GM12873 (cell line): ENCODE measurements at regions not wholly inside any gene's neighbourhood (a gene's known extent, or its start where the extent isn't known, plus 50 kb on each side); places are given as distances from the start of the nearest gene placed in this dataset.

Source experiments
- CTCF ChIP-seq: IDR thresholded peaks from 2 replicates; pipeline ENCODE4 v1.5.1; 2012; ENCODE audit warnings: low read depth, mild to moderate bottlenecking, moderate library complexity, low read length, control low read depth; ENCODE audit not compliant: insufficient read depth; ENCODE audit errors: missing control alignments

DNA sequence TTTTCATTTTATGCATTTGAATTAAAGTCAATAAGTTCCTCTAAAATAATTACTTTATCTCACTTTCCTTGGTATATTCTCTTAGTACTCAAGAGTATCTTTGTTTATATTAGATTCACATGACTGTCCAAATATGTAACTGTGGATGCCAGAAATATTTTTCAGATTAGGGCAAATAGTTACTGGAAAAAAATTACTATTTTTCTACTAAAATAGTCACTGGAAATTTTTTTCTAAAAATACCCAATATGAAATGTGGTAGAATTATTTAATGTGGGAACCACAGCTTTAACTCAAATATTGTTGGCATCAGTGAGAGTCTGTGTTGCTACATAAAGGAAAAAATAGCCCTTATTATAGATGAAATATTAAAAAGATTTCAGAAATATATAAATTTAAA is 70.4 kb upstream of the NMU start:
- no peak for TF ChIP-seq CTCF

- TF ChIP-seq CTCF = no peak
Measured at GRCh38 chr4:55707507-55707906, 71.4 kb upstream of the NMU start.

GRCh38 chr4:55721651-55722050 is 85.6 kb upstream of the NMU start:
- TF ChIP-seq CTCF = no peak

- no peak for TF ChIP-seq CTCF
Measured at GRCh38 chr4:55722132-55722531, 86.0 kb upstream of the NMU start.

- no peak for TF ChIP-seq CTCF
Measured at GRCh38 chr4:55723403-55723802, 87.3 kb upstream of the NMU start.

DNA sequence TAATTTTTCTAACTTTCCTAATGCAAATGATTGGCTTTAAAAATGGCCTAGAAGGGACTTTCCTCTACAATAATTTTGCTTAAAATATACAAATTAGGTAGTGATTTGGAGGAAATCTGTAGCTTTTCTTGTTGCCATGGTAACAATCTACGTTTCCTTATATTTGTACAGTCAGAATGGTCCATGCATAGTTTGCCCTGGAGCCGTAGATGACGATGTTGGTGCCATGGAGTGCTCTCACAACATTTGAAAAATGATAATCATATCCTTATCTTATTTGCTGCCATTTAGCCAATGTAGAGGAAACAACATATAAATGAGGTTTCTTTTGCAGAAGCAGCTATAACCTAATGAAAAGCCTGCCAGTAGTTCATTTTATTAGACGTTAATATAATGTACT is 89.0 kb upstream of the NMU start:
- TF ChIP-seq CTCF = no peak

GRCh38 chr4:55727746-55728145 is 91.6 kb upstream of the NMU start:
- no peak for TF ChIP-seq CTCF
